ENCODE measurements at regions not wholly inside any gene's neighbourhood (a gene's known extent, or its start where the extent isn't known, plus 50 kb on each side); places are given as distances from the start of the nearest gene placed in this dataset.

DNA sequence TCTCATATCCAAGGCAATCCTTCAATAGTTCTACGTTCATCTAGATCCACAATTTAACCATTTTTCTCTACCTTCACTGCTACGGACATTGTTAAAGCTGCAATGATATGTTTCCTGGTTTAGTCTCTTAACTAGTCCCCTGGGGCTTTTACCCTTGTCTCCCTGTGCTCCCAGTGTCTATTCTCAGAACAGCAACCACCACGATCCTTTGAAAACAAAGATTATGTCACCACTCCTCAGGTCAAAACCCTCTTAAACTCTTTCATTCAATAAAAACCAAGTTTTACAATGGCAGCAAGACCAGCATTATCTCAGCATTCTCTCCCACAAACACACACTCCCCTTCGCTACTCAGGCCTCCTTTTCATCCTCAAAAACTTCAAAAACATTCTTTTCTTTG lies 298.2 kb upstream of the CHST9 start:
- ChIA-PET POLR2A (ENCODE audit: unreplicated experiment) (no interaction called here), CTCF (no interaction called here)
- no peaks in the 10 kb centered on the region for H3K36me3 ChIP-seq (ENCODE audit: control insufficient read depth, insufficient read depth, low read length)
- intact Hi-C loops (cut with micrococcal nuclease): no loop called here
- TF ChIP-seq FOS (IDR thresholded peaks at IDR 0.05; ENCODE audit: low read depth, low read length): no peak
- no peak for TF ChIP-seq CEBPB (IDR thresholded peaks at IDR 0.05; ENCODE audit: low read depth, low read length)
- no peak for TF ChIP-seq SMC3 (IDR thresholded peaks at IDR 0.05; ENCODE audit: low read depth, low read length)
- no peak for TF ChIP-seq RFX5 (IDR thresholded peaks at IDR 0.05; ENCODE audit: low read depth, low read length)
- TF ChIP-seq MAZ (IDR thresholded peaks at IDR 0.05; ENCODE audit: borderline replicate concordance, low read depth, low read length): no peak
- TF ChIP-seq, protein P1, sequence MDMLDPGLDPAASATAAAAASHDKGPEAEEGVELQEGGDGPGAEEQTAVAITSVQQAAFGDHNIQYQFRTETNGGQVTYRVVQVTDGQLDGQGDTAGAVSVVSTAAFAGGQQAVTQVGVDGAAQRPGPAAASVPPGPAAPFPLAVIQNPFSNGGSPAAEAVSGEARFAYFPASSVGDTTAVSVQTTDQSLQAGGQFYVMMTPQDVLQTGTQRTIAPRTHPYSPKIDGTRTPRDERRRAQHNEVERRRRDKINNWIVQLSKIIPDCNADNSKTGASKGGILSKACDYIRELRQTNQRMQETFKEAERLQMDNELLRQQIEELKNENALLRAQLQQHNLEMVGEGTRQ (IDR thresholded peaks at IDR 0.05; ENCODE audit: low read depth, low read length): no peak
- TF ChIP-seq MXI1 (IDR thresholded peaks at IDR 0.05; ENCODE audit: borderline replicate concordance, low read depth, low read length): no peak
- TF ChIP-seq RCOR1 (IDR thresholded peaks at IDR 0.05; ENCODE audit: insufficient replicate concordance, low read length): no peak
- no peak for TF ChIP-seq BHLHE40 (IDR thresholded peaks at IDR 0.05; ENCODE audit: low read depth, low read length)
- no peak for TF ChIP-seq CHD1 (IDR thresholded peaks at IDR 0.05; ENCODE audit: low read depth, low read length)
- no peak for TF ChIP-seq NFE2L2 (IDR thresholded peaks at IDR 0.05; ENCODE audit: low read depth, low read length)
- TF ChIP-seq RAD21 (IDR thresholded peaks at IDR 0.05; ENCODE audit: low read length): no peak
- no peak for TF ChIP-seq POLR2A (IDR thresholded peaks at IDR 0.05; ENCODE audit: low read depth, low read length)
- TF ChIP-seq, protein P2, sequence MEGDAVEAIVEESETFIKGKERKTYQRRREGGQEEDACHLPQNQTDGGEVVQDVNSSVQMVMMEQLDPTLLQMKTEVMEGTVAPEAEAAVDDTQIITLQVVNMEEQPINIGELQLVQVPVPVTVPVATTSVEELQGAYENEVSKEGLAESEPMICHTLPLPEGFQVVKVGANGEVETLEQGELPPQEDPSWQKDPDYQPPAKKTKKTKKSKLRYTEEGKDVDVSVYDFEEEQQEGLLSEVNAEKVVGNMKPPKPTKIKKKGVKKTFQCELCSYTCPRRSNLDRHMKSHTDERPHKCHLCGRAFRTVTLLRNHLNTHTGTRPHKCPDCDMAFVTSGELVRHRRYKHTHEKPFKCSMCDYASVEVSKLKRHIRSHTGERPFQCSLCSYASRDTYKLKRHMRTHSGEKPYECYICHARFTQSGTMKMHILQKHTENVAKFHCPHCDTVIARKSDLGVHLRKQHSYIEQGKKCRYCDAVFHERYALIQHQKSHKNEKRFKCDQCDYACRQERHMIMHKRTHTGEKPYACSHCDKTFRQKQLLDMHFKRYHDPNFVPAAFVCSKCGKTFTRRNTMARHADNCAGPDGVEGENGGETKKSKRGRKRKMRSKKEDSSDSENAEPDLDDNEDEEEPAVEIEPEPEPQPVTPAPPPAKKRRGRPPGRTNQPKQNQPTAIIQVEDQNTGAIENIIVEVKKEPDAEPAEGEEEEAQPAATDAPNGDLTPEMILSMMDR (conservative IDR thresholded peaks at IDR 0.05; ENCODE audit: low read depth, low read length): no peak
- TF ChIP-seq, protein P3, sequence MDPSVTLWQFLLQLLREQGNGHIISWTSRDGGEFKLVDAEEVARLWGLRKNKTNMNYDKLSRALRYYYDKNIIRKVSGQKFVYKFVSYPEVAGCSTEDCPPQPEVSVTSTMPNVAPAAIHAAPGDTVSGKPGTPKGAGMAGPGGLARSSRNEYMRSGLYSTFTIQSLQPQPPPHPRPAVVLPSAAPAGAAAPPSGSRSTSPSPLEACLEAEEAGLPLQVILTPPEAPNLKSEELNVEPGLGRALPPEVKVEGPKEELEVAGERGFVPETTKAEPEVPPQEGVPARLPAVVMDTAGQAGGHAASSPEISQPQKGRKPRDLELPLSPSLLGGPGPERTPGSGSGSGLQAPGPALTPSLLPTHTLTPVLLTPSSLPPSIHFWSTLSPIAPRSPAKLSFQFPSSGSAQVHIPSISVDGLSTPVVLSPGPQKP (IDR thresholded peaks at IDR 0.05; ENCODE audit: borderline replicate concordance, low read depth, low read length): no peak
- no peak for TF ChIP-seq MAFK (IDR thresholded peaks at IDR 0.05; ENCODE audit: low read depth, low read length)
- H2BK5ac ChIP-seq (ENCODE audit: low read depth, low read length, poor library complexity, severe bottlenecking): no peak overlapping the region
- DNase-seq (no peak), ATAC-seq (ENCODE audit: low read depth) (no peak)
- H3K79me1 ChIP-seq (ENCODE audit: low read depth in 1 of 2, low read length in 2 of 2): no peaks in the 10 kb centered on the region
- WGBS, 2 experiments (ENCODE audit: extremely low coverage in 2 of 2, insufficient read length in 1 of 2): 19 to 100% methylated on average over 1 to 4 of the region's 4 CpGs
- H3K18ac ChIP-seq (ENCODE audit: low read depth, low read length): no peak overlapping the region
- no peak overlapping the region for H3K4me2 ChIP-seq (ENCODE audit: low read depth, low read length)
- no peak overlapping the region for H2AFZ ChIP-seq (replicated peaks; ENCODE audit: low read length, poor library complexity)
- in situ Hi-C loops (cut with MboI; ENCODE audit: low sequenced_read_pairs): no loop called here
- H3K4ac ChIP-seq (ENCODE audit: low read depth, low read length): no peak overlapping the region
- no peak overlapping the region for H2BK120ac ChIP-seq (ENCODE audit: low read depth, low read length)
- no peak overlapping the region for H4K5ac ChIP-seq (ENCODE audit: low read depth, low read length)
- dilution Hi-C loops (cut with HindIII; ENCODE audit: low sequenced_read_pairs, unreplicated experiment): no loop called here
- no peak overlapping the region for H3K9ac ChIP-seq (ENCODE audit: low read depth, low read length)
- H4K20me1 ChIP-seq (ENCODE audit: insufficient read depth, low read length): no peaks in the 10 kb centered on the region
- no peak overlapping the region for H4K91ac ChIP-seq (ENCODE audit: insufficient read depth, low read depth, low read length)
- no peak overlapping the region for H3K14ac ChIP-seq (replicated peaks; ENCODE audit: low read depth, low read length)
- no peaks in the 10 kb centered on the region for H3K27me3 ChIP-seq (ENCODE audit: control insufficient read depth, insufficient read depth, low read length)
- H3K27ac ChIP-seq (ENCODE audit: insufficient read depth, low read length): no peak overlapping the region
- no peak overlapping the region for H2BK20ac ChIP-seq (ENCODE audit: low read depth, low read length)
- H3K9me3 ChIP-seq (ENCODE audit: control insufficient read depth, insufficient read depth, low read length): no peaks in the 10 kb centered on the region; the same call in 1 of the 2 replicates
- no peak overlapping the region for H3K56ac ChIP-seq (ENCODE audit: extremely low read depth, insufficient read depth, low read length)
- H3K23ac ChIP-seq (ENCODE audit: low read depth, low read length): no peak overlapping the region
- no peaks in the 10 kb centered on the region for H3K4me1 ChIP-seq (ENCODE audit: control insufficient read depth, insufficient read depth, low read length)
- no peak overlapping the region for H2BK15ac ChIP-seq (ENCODE audit: low read depth, low read length)
- no peak overlapping the region for H2AK9ac ChIP-seq (replicated peaks; ENCODE audit: low read depth, low read length, poor library complexity)
- H2AK5ac ChIP-seq (ENCODE audit: low read depth, low read length): no peak overlapping the region
- BruUV-seq (replicated peaks): no TSS peak
- H4K8ac ChIP-seq (ENCODE audit: low read depth in 2 of 2, low read length in 2 of 2): no peak overlapping the region
- no peak overlapping the region for H3K4me3 ChIP-seq (ENCODE audit: insufficient read depth, low read depth, low read length)
- H3K9me1 ChIP-seq (ENCODE audit: insufficient read depth, low read length): no peaks in the 10 kb centered on the region
